Retinal pigment epithelial cell (primary cell): ENCODE measurements at regions not wholly inside any gene's neighbourhood (a gene's known extent, or its start where the extent isn't known, plus 50 kb on each side); places are given as distances from the start of the nearest gene placed in this dataset.

ENCODE experiments used
- DNase-seq: peaks from one replicate; pipeline ENCODE4 v3.0.0-alpha.2; 2010; ENCODE audit warnings: low read depth
- H3K4me3 ChIP-seq: 2 replicates; pipeline ENCODE4 v1.5.1; 2011; ENCODE audit warnings: mild to moderate bottlenecking, low read length, control low read depth, moderate library complexity
- CTCF ChIP-seq: conservative IDR thresholded peaks from 2 replicates; pipeline ENCODE4 v1.5.1; 2011; ENCODE audit warnings: low read depth, low read length, control low read depth, inconsistent platforms

GRCh38 chr16:50967827-50968612, 183.1 kb downstream of the SALL1 start:
- no peak for TF ChIP-seq CTCF
- DNase-seq: no peak
- no peak overlapping the region for H3K4me3 ChIP-seq

- H3K4me3 ChIP-seq: no peak overlapping the region
- no peak for DNase-seq
- no peak for TF ChIP-seq CTCF
These were observed 186.6 kb downstream of the SALL1 start for GRCh38 chr16:50964491-50964890.

- TF ChIP-seq CTCF: no peak
- no peak overlapping the region for H3K4me3 ChIP-seq
- DNase-seq: no peak
These were observed 189.1 kb downstream of the SALL1 start for GRCh38 chr16:50961952-50962351.

- no peak for TF ChIP-seq CTCF
- no peak for DNase-seq
- no peak overlapping the region for H3K4me3 ChIP-seq
These were observed 190.4 kb downstream of the SALL1 start for GRCh38 chr16:50960517-50961202.

- no peak overlapping the region for H3K4me3 ChIP-seq
- no peak for TF ChIP-seq CTCF
- no peak for DNase-seq
These were observed 194.0 kb downstream of the SALL1 start for GRCh38 chr16:50957056-50957455.

- no peak overlapping the region for H3K4me3 ChIP-seq
- no peak for TF ChIP-seq CTCF
- DNase-seq: no peak
These were observed 194.4 kb downstream of the SALL1 start for GRCh38 chr16:50956637-50957036.

GRCh38 chr16:50955311-50955710, 195.8 kb downstream of the SALL1 start:
- H3K4me3 ChIP-seq: no peak overlapping the region
- TF ChIP-seq CTCF: no peak
- DNase-seq: no peak
